HG03432 (cell line): ENCODE measurements at regions not wholly inside any gene's neighbourhood (a gene's known extent, or its start where the extent isn't known, plus 50 kb on each side); places are given as distances from the start of the nearest gene placed in this dataset.
"Not testable (repeated sequence)": the region's sequence is repeated elsewhere in the genome, so short reads cannot be mapped to it uniquely, and the experiment has no call there.

ENCODE experiments used
- ATAC-seq: cut with Tn5 transposase; IDR thresholded peaks from one replicate; pipeline ENCODE4 v1.9.1; 2021; ENCODE audit warnings: mild to moderate bottlenecking, moderate library complexity; ENCODE audit not compliant: unreplicated experiment

DNA sequence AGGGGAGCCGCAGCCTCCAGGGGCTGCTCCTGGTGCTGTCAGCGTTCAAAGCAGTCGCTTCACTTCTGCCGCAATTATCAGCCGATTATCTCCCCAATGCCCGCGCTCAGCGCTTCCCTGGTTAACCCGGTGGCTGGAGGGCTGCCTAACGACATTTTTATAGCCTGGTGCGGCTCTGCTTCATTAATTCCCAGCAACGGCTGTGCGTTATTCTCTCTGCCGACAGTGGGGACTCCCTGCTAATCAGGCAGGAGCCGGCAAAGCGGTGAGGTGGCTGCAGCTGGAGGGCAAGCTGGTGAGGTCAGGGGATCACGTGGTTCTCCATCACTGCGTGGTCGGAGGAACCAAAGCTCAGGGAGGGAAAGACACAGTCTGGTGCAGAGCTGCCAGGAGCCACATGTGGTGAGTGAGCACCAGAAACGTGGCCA is 62.9 kb downstream of the GLRX5 start:
- peak; percentile 82 for ATAC-seq

DNA sequence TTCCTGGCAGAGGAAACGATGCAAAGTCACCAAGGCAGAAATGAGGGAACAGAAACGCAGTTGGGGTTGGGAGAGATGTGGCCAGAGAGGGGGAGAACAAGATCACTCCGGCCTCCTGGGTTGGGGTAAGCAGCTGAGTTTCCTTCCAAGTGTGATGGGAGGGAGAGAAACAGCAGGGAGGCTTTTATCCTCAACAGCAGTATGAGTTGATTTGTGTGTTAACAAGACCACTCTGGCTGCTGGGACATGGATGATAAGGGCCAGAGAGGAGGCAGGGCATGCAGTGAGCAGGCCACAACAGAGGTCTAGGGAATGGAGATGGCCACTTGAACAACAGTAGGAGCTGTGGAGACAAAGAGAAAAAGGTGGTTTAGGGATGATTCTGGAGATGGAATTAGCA is 66.8 kb downstream of the GLRX5 start:
- no peak for ATAC-seq

DNA sequence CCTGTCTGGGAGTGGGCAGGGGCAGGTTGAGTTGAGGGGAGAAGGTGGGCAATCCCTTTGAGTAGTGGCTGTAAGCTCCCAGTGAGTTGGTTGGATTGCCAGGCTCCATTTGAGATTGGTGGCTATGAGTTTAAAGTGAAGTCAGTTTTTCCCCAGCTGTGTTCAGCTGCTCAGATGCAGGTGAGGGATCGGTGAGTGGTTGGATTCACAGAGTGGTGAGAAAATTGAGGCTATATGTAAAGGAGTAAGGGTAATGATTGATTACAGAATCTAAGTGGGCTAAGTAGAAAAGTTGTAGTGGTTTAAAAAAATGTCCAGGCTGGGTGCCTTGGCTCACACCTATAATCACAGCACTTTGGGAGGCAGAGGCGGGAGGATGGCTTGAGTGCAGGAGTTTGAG is 68.6 kb downstream of the GLRX5 start:
- ATAC-seq = no peak

DNA sequence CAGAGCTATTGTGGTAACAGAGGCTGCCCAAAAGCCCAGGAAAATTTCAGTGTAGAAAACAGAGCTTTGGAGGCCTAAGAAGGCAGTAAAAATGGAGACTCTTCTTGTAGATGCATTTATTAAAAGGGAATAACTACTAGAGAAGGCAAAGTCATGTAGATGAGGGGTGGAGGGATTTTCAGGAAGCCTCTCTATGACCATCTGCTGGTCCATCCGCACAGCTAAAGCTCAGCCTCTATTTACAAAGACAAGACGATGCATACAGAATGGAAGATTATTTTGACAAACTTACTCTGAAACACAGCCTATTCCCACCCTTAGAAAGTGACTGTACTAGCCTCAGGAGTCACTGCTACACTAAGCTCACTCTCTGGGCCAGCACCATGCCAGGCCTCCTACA is 71.4 kb downstream of the GLRX5 start:
- no peak for ATAC-seq

DNA sequence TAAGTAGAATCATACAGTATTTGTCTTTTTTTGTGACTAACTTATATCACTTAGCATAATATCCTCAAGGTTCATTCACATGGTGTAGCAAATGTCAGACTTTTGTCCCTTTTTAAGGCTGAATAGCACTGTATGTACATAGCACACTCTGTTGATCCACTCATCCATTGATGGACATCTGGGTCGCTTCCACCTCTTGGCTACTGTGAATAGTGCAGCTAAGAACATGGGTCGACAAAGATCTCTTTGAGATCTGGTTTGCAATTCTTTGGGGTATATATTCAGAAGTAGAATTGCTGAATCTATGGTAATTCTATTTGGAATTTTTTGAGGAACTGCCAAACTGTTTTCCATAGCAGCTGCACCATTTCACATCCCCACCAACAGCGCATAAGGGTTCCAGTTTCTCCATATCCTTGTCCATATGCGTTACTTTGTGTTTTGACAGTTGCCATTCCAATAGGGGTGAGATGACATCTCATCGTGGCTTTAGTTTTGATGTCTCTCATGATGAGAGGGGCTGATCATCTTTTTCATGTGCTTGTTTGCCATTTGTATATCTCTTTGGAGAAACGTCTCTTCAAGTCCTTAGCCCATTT is 73.9 kb downstream of the GLRX5 start:
- ATAC-seq = no peak

DNA sequence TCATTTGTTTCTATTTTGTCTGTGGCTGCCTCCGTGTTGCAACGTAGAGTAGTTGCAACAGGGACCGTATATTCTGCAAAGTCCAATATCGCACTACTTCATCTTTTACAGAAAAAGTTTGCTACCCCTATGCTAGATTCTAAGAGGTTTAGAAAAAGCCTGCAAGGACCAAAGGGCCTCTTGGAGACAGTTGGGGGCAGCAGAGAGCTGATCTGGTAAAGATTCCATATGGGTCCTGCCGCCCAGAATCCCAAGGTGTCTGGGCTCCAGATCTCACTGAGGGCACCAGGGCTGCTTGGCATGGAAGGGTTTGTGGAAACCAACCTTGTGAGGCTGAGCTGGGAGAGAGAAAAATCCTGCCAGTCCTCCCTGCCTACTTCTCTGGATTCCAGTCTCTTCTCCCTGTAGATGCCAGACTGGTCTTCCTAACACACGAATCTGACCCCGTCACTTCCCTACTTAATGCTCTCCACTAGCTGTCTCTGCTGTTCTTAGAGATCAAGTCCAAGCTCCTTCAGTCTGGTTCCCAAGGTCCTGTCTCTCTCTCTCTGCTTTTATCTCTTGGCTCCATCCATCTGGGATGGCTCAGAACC is 74.6 kb downstream of the GLRX5 start:
- no peak for ATAC-seq

DNA sequence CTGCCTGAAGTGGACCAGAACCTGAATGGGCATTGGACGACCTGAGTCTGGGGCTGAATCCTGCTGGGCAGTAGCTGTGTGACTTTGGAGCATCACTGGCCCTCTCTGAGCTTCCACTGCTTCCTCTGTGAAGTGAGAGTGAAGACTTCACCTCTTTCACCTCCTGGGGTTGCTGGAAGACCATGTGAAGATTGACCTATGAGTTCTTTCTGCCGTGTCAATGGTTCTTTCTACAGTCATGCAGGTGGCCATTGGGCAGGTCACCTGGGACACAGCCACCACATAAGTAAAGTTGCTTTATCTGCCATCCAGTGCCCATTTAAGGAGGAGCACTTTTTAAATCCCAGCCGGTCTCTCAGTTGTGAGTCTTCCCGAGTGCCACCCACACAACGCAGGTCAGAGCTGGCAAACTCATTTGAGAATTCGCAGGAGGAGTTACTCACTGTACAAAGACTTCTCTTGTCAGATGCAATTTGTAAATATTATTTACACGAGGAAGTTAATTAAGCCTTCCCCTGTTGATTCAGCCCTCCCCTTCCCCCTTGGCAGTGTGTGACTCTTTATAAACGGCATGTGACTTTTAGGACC is 74.8 kb upstream of the TCL1B start:
- no peak for ATAC-seq

DNA sequence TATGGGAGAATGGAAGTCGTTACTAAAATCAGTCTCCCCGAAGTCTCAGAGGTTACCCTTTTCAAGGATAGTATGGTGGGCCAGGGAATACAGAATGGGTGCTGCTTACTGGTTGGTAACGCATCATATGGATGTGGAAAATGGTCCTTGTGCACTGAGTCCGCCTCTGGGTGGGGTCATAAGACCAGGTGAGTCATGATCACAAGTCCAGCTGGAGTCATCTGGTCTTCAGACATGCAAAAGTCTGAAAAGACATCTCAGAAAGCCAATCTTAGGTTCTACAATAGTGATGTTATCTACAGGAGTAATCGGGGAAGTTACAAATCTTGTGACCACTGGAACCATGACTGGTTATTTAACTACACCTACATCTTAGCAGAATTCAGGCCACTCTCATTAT is 71.9 kb upstream of the TCL1B start:
- ATAC-seq = no peak

DNA sequence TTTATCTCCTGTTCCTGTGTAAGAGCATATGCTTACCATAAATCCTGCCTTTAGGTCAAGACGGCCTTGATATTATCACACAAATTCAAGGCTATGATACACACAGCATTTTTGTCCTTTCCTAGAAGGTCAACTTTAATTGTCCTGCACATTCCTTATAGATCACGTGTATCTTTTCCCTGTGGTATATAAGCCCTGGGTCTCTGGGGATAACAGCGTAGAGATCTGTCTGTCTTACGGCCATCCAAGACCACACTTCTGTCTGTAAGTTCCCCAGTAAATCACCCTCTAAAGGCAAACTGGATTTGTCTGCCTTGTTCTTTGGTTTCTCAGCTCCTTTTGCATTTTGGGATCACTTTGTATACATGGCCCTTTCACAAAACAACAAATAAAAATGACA is 69.5 kb upstream of the TCL1B start:
- ATAC-seq = no peak

DNA sequence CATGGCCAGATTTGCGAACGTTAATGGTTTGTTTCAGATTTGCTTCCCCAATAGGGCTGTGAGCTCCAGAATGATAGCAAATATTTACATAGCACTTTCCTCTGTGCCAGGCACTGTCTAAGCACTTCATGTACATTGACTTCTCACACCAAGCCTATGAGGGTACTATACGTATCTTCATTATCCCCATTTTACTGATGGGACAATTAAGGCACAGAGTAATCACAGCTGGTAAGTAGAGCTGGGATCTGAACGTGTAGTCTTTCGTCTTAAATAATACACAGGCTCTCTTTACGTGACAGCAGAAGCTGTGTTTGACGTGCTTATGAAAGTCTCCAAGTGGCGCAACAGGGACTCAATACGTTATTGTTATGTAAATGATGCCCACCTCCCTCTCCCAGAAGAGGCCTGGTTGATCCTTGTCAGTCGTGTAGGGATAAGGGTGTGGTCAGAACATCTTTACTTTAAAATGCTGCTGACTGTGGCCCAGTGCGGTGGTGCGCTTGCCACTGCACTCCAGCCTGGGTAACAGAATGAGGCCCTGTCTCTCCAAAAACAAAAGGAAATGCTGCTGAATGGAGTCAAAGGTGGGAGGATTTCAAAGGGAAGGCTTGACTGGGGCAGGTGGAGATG is 66.3 kb upstream of the TCL1B start:
- no peak for ATAC-seq

DNA sequence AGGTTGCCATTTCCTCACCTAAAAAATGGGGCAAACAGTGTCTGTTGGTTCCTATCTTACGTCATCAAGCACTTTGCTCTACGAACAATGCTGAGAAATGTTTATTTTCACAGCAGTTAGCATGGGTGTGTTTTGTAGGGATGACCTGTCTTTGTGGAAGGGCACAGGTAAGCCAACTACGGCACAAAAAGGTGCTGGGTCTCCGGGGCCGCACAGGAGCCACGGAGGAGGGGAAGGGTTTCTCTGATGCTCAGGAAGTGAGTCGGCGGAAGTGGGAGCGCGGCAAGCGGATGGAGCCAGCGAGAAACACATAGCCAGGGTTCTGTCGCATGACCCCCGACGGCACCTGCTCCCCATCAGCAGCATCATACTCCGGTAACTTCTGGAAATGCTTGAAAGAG is 65.6 kb upstream of the TCL1B start:
- ATAC-seq = no peak

DNA sequence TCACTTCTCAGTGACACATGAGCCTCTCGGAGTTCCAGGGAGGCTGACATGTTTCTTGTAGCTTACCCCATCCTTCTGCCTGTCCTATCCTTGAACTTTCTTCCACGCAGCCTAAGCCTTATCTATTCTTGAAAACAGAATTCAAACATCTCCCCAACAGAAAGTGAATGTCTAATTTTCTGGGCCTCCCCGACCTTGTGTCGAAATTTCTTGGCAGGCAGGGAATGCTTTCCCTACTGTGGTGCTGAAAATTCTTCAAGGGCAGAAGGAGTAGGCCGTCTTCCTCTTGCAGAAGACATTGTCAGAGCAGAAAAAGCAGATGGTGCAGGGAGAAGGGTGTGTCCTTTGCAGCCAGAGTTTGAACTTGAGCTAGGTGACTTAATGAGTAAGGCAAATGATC is 63.0 kb upstream of the TCL1B start:
- ATAC-seq = no peak

DNA sequence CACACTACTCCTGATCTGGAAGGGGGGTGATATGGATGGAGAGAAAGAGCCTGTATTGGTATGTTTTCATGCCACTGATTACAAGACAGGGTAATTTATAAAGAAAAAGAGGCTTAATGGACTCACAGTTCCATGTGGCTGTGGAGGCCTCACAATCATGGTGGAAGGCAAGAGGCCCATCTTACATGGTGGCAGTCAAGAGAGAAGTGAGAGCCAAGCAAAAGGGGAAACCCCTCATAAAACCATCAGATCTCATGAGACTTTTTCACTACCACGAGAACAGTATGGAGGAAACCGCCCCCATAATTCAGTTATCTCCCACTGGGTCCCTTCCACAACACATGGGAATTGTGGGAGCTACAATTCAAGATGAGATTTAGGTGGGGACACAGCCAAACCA is 60.5 kb upstream of the TCL1B start:
- ATAC-seq = not testable (repeated sequence)

DNA sequence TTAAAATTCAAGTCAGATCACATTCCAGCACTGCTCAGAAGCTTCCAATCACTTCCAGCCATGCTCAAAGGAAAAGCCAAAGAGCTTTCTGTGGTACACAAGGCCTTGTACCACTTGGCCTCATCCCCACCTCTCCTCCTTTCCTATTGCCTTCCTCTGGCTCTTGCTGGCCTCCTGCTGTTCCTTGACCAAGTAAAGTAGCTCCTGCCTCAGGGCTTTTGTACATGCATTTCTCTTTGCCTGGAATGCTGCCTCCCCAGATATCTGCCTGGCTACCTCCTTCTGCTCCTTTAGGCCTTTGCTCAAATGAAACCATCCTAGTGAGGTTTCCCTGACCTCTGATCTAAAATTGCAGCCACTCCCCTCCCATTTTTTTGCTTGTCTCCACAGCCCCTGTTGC is 51.2 kb upstream of the TCL1B start:
- no peak for ATAC-seq
